ENCODE measurements at regions not wholly inside any gene's neighbourhood (a gene's known extent, or its start where the extent isn't known, plus 50 kb on each side); places are given as distances from the start of the nearest gene placed in this dataset.

DNA sequence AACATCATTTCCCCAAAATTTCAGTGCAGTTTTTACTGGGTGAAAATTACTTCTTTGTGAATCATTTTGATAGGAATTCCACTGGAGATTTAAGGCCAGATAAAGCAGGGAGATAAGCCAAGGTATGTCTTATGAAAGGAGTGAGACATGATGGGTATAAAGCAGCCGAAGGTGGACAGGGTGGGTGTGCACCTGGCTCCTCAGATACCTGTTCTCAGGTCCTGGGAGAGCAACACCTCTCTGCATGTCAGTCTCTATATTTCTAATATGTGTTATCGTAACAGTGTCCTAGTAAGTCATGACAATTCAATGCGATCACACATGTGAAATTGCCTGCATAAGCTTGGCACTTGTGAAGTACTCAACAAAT is 768.8 kb downstream of the RNF144A start:
- Histone ChIP-seq H4K91ac (ENCODE audit: insufficient read length, low read depth, low read length) (no peak overlapping the region), H3K18ac (ENCODE audit: insufficient read length, low read depth, low read length) (no peak overlapping the region), H3K9me3 (ENCODE audit: control insufficient read depth, low read depth, low read length) (no peaks in the 10 kb centered on the region), H2BK120ac (ENCODE audit: low read depth, low read length, poor library complexity, severe bottlenecking) (no peak overlapping the region), H2AK5ac (ENCODE audit: insufficient read length, low read length) (no peak overlapping the region), H3K4me2 (ENCODE audit: insufficient read depth, insufficient read length, low read length) (no peak overlapping the region), H2BK5ac (ENCODE audit: insufficient read length, low read length) (no peak overlapping the region), H4K8ac (replicated peaks; ENCODE audit: insufficient read length, low read depth, low read length) (no peak overlapping the region), H3K27ac (ENCODE audit: insufficient read length, low read depth, low read length) (no peak overlapping the region), H2BK15ac (ENCODE audit: low read depth, low read length) (no peak overlapping the region), H3K14ac (ENCODE audit: insufficient read depth, low read length) (no peak overlapping the region), H3K4ac (ENCODE audit: low read depth, low read length) (no peak overlapping the region), H3K79me2 (ENCODE audit: insufficient read depth, low read length) (no peaks in the 10 kb centered on the region), H2BK12ac (ENCODE audit: insufficient read length, low read depth, low read length) (no peak overlapping the region), H3K27me3 (ENCODE audit: insufficient read depth, low read length) (no peaks in the 10 kb centered on the region), H4K20me1 (ENCODE audit: control insufficient read depth, insufficient read depth, insufficient read length) (no peaks in the 10 kb centered on the region), H3K56ac (ENCODE audit: insufficient read length, low read depth, low read length) (no peak overlapping the region), H4K5ac (ENCODE audit: insufficient read length, low read depth, low read length) (no peak overlapping the region), H3K9ac (ENCODE audit: extremely low read depth, insufficient read length, low read length) (no peak overlapping the region), H3K23me2 (ENCODE audit: insufficient read length, low read depth, low read length, poor library complexity, severe bottlenecking) (no peaks in the 10 kb centered on the region), H2BK20ac (ENCODE audit: low read depth, low read length, poor library complexity, severe bottlenecking) (no peak overlapping the region), H3K4me1 (ENCODE audit: insufficient read depth, low read length) (no peaks in the 10 kb centered on the region), H3K79me1 (ENCODE audit: insufficient read depth, low read depth, low read length, poor library complexity, severe bottlenecking) (no peaks in the 10 kb centered on the region), H3T11ph (ENCODE audit: low read length) (no peak overlapping the region), H3K23ac (ENCODE audit: insufficient read length, low read depth, low read length) (no peak overlapping the region), H2AFZ (ENCODE audit: low read length) (no peak overlapping the region)
- Mint-ChIP-seq H3K4me1 (peaks cover 0 to 5% of the 10 kb centered on the region in 2 experiments; a peak in 2 of 4 replicates), H3K27me3 (ENCODE audit: low read depth) (no peaks in the 10 kb centered on the region), H3K36me3 (ENCODE audit: insufficient read depth in 1 of 3, low read depth in 3 of 3) (no peaks in the 10 kb centered on the region), H3K4me3 (no peak overlapping the region), H3K27ac (no peak overlapping the region), H3K9me3 (no peaks in the 10 kb centered on the region)
- DNase-seq = no peak
- WGBS (ENCODE audit: extremely low coverage, insufficient read length, low lambda C conversion rate) = no CpG with 5 or more reads among the region's 3 CpGs
- TF ChIP-seq, protein P1, sequence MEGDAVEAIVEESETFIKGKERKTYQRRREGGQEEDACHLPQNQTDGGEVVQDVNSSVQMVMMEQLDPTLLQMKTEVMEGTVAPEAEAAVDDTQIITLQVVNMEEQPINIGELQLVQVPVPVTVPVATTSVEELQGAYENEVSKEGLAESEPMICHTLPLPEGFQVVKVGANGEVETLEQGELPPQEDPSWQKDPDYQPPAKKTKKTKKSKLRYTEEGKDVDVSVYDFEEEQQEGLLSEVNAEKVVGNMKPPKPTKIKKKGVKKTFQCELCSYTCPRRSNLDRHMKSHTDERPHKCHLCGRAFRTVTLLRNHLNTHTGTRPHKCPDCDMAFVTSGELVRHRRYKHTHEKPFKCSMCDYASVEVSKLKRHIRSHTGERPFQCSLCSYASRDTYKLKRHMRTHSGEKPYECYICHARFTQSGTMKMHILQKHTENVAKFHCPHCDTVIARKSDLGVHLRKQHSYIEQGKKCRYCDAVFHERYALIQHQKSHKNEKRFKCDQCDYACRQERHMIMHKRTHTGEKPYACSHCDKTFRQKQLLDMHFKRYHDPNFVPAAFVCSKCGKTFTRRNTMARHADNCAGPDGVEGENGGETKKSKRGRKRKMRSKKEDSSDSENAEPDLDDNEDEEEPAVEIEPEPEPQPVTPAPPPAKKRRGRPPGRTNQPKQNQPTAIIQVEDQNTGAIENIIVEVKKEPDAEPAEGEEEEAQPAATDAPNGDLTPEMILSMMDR (conservative IDR thresholded peaks at IDR 0.05) = no peak

All from H9 (cell line).